Fibroblast of mammary gland (primary cell): ENCODE measurements at regions not wholly inside any gene's neighbourhood (a gene's known extent, or its start where the extent isn't known, plus 50 kb on each side); places are given as distances from the start of the nearest gene placed in this dataset.
"Not testable (repeated sequence)": the region's sequence is repeated elsewhere in the genome, so short reads cannot be mapped to it uniquely, and the experiment has no call there.

Experiments used
- DNase-seq: peaks from one replicate; pipeline ENCODE4 v3.0.0-alpha.2; 2010; ENCODE audit warnings: low read depth
- H3K4me3 ChIP-seq: 2 replicates; pipeline ENCODE4 v1.5.1; 2011; ENCODE audit warnings: low read depth, mild to moderate bottlenecking, low read length, moderate library complexity; ENCODE audit not compliant: control insufficient read depth
- CTCF ChIP-seq: conservative IDR thresholded peaks from 2 replicates; pipeline ENCODE4 v1.5.1; 2011; ENCODE audit warnings: low read depth, low read length, inconsistent platforms; ENCODE audit not compliant: control insufficient read depth, insufficient read depth

- no peak overlapping the region for H3K4me3 ChIP-seq
- TF ChIP-seq CTCF: no peak
- DNase-seq: no peak
Observed at GRCh38 chr18:51260118-51260517, 62.6 kb upstream of the MEX3C start.

GRCh38 chr18:51266077-51266476 is 68.6 kb upstream of the MEX3C start:
- not testable (repeated sequence) for DNase-seq, H3K4me3 ChIP-seq

GRCh38 chr18:51266773-51267172 is 69.3 kb upstream of the MEX3C start:
- peak; percentile 41 for DNase-seq

GRCh38 chr18:51273437-51273836 is 76.0 kb upstream of the MEX3C start:
- no peak overlapping the region for H3K4me3 ChIP-seq
- no peak for TF ChIP-seq CTCF
- no peak for DNase-seq

More at GRCh38 chr18:51266773-51267172, 69.3 kb upstream of the MEX3C start:
- no peak for TF ChIP-seq CTCF
- H3K4me3 ChIP-seq: no peak overlapping the region

GRCh38 chr18:51275712-51276476 is 78.4 kb upstream of the MEX3C start:
- peak; percentile 5 for DNase-seq
- no peak for TF ChIP-seq CTCF
- H3K4me3 ChIP-seq: no peak overlapping the region

- peak; percentile 61 for TF ChIP-seq CTCF
- peak; percentile 27 for DNase-seq
- H3K4me3 ChIP-seq: no peak overlapping the region
Observed at GRCh38 chr18:51278045-51278649, 80.7 kb upstream of the MEX3C start.

GRCh38 chr18:51279367-51279984 is 82.0 kb upstream of the MEX3C start:
- no peak for TF ChIP-seq CTCF
- DNase-seq: no peak
- H3K4me3 ChIP-seq: no peak overlapping the region
